Endothelial cell of umbilical vein (primary cell): ENCODE measurements at regions not wholly inside any gene's neighbourhood (a gene's known extent, or its start where the extent isn't known, plus 50 kb on each side); places are given as distances from the start of the nearest gene placed in this dataset.

Experiments used
- BruUV-seq: library from RNA; stranded (reverse); fragments of 400-500 nt; replicated peaks from 2 replicates; lab custom pipeline; 2021; lab: Mats Ljungman, UMichigan
- CTCF ChIA-PET: fragments of 300-600, 350-600 bp; sonication (Branson Sonifier 250); formaldehyde crosslinking; loops from one replicate; lab custom pipeline; 2021; ENCODE audit warnings: antibody characterized with exemption, inconsistent platforms; lab: Charles Lee
- POLR2A ChIA-PET: fragments of 300-600, 350-600 bp; sonication (Branson Sonifier 250); formaldehyde crosslinking; loops from one replicate; lab custom pipeline; 2021; ENCODE audit warnings: antibody characterized with exemption, inconsistent platforms; lab: Charles Lee
- DNase-seq: peaks from one replicate; pipeline ENCODE4 v3.0.0-alpha.2; 2011; ENCODE audit warnings: low read depth, low spot score
- FAIRE-seq: peaks from 2 replicates; lab custom pipeline; 2011; peaks lifted over from hg19 to GRCh38; lab: Jason Lieb, UNC
- H2AFZ ChIP-seq: 2 replicates; pipeline ENCODE4 v1.6.0; 2012; ENCODE audit warnings: low read depth, low read length, control low read depth, inconsistent platforms
- H3K27ac ChIP-seq: 2 replicates; pipeline ENCODE4 v1.5.1; 2011; ENCODE audit warnings: low read depth, mild to moderate bottlenecking, control low read depth, low read length, moderate library complexity; ENCODE audit not compliant: insufficient read depth
- H3K27me3 ChIP-seq, 2 experiments: 2 replicates each; pipeline versions ENCODE4 v1.6.0 to v1.6.1; 2011; ENCODE audit warnings: low read length in 2 of 2, mixed read lengths in 1 of 2; ENCODE audit not compliant: control insufficient read depth in 2 of 2, insufficient read depth in 2 of 2
- H3K36me3 ChIP-seq, 2 experiments: 2 replicates in 1 of 2; 3 replicates in 1 of 2; pipeline ENCODE4 v1.5.1; 2011; ENCODE audit warnings: low read length in 2 of 2, mild to moderate bottlenecking in 1 of 2, moderate library complexity in 1 of 2; ENCODE audit not compliant: control insufficient read depth in 2 of 2, insufficient read depth in 2 of 2; ENCODE audit errors: extremely low read depth in 1 of 2
- H3K4me1 ChIP-seq: 3 replicates; pipeline ENCODE4 v1.5.1; 2011; ENCODE audit warnings: mild to moderate bottlenecking, low read length; ENCODE audit not compliant: control insufficient read depth, insufficient read depth; ENCODE audit errors: extremely low read depth
- H3K4me2 ChIP-seq: 2 replicates; pipeline ENCODE4 v1.6.1; 2011; ENCODE audit warnings: low read length, control low read depth, mixed read lengths; ENCODE audit not compliant: insufficient read depth
- H3K4me3 ChIP-seq, 3 experiments: fragments of 200-600 bp in 1 of 3; sonication (generic), shearing (Covaris generic) in 1 of 3; replicated peaks in 1 of 3; 2 replicates each; pipeline ENCODE4 v1.5.1; 2011 to 2016; ENCODE audit warnings: control low read depth in 3 of 3, low read length in 3 of 3, mild to moderate bottlenecking in 2 of 3, inconsistent platforms in 1 of 3, low read depth in 1 of 3, moderate library complexity in 1 of 3; ENCODE audit not compliant: insufficient read depth in 1 of 3
- H3K79me2 ChIP-seq: 2 replicates; pipeline ENCODE4 v1.6.0; 2012; ENCODE audit warnings: low read length, inconsistent platforms; ENCODE audit not compliant: control insufficient read depth, insufficient read depth
- H3K9ac ChIP-seq: replicated peaks from 2 replicates; pipeline ENCODE3; 2011; ENCODE audit warnings: low read length, control low read depth; ENCODE audit not compliant: insufficient read depth; ENCODE audit errors: extremely low read depth
- H3K9me1 ChIP-seq: replicated peaks from 3 replicates; pipeline ENCODE4 v1.6.0; 2011; ENCODE audit warnings: mild to moderate bottlenecking, low read length; ENCODE audit not compliant: control insufficient read depth, insufficient read depth; ENCODE audit errors: extremely low read depth
- H3K9me3 ChIP-seq: replicated peaks from 2 replicates; pipeline ENCODE4 v1.5.1; 2012; ENCODE audit warnings: low read length, inconsistent platforms; ENCODE audit not compliant: control insufficient read depth, insufficient read depth
- H4K20me1 ChIP-seq: replicated peaks from 2 replicates; pipeline ENCODE3; 2011; ENCODE audit warnings: mild to moderate bottlenecking, low read length; ENCODE audit not compliant: control insufficient read depth, insufficient read depth; ENCODE audit errors: extremely low read depth
- CTCF ChIP-seq, 2 donors: IDR thresholded peaks; 1 replicate in 1 of 2; 2 replicates in 1 of 2; pipeline ENCODE4 v1.5.1; 2011; ENCODE audit warnings: low read length in 2 of 2, mild to moderate bottlenecking in 2 of 2, moderate library complexity in 2 of 2, control low read depth in 1 of 2, inconsistent platforms in 1 of 2, low read depth in 1 of 2; ENCODE audit not compliant: insufficient read depth in 1 of 2; ENCODE audit errors: extremely low read depth in 1 of 2
- EZH2 ChIP-seq: IDR thresholded peaks from 2 replicates; pipeline ENCODE4 v1.6.1; 2012; ENCODE audit warnings: borderline replicate concordance, low read depth, mild to moderate bottlenecking, moderate library complexity, low read length, inconsistent platforms; ENCODE audit not compliant: severe bottlenecking
- FOS ChIP-seq: IDR thresholded peaks from 2 replicates; pipeline ENCODE4 v1.6.1; 2011; ENCODE audit warnings: mild to moderate bottlenecking, low read length, moderate library complexity, borderline replicate concordance; ENCODE audit not compliant: insufficient read depth
- GATA2 ChIP-seq: IDR thresholded peaks from 2 replicates; pipeline ENCODE4 v1.7.0; 2011; ENCODE audit warnings: low read depth, mild to moderate bottlenecking, moderate library complexity, mixed read lengths, low read length; ENCODE audit not compliant: insufficient read length, insufficient read depth
- JUN ChIP-seq: IDR thresholded peaks from 2 replicates; pipeline ENCODE4 v1.6.1; 2011; ENCODE audit warnings: borderline replicate concordance, low read depth; ENCODE audit not compliant: insufficient read length, insufficient read depth
- MAX ChIP-seq: IDR thresholded peaks from 2 replicates; pipeline ENCODE4 v1.6.1; 2011; ENCODE audit not compliant: insufficient read depth, insufficient read length
- MYC ChIP-seq: IDR thresholded peaks from one replicate; pipeline ENCODE4 v1.6.1; 2011; ENCODE audit warnings: mild to moderate bottlenecking, low read depth, low read length
- POLR2A ChIP-seq: IDR thresholded peaks from 2 replicates; pipeline ENCODE4 v1.6.1; 2012; ENCODE audit warnings: low read depth, mild to moderate bottlenecking, control low read depth, low read length
- POLR2AphosphoS5 ChIP-seq: IDR thresholded peaks from 2 replicates; pipeline ENCODE4 v1.6.1; 2012; ENCODE audit warnings: low read depth, mild to moderate bottlenecking, control low read depth, low read length, moderate library complexity; ENCODE audit not compliant: insufficient read depth
- dilution Hi-C: fragments of 300-500 bp; cut with MboI; formaldehyde crosslinking; loops from one replicate; pipeline ENCODE4 v1.15.0; 2019; ENCODE audit warnings: low sequenced_read_pairs; ENCODE audit not compliant: extremely low pct_ligation_motif_present
- intact Hi-C: fragments of 100-400 bp; cut with micrococcal nuclease; formaldehyde crosslinking; loops from one replicate; pipeline ENCODE4 v1.10.0; 2022

GRCh38 chr6:147947521-147947920, 395.1 kb upstream of the SASH1 start:
- Histone ChIP-seq H4K20me1 (no peaks in the 10 kb centered on the region), H3K9ac (no peak overlapping the region), H3K27ac (no peak overlapping the region), H3K79me2 (no peaks in the 10 kb centered on the region), H3K4me1 (peaks cover 3% of the 10 kb centered on the region), H3K9me3 (no peaks in the 10 kb centered on the region), H2AFZ (no peak overlapping the region), H3K9me1 (no peaks in the 10 kb centered on the region), H3K27me3 (no peaks in the 10 kb centered on the region), H3K4me2 (no peak overlapping the region), H3K4me3 (no peak overlapping the region), H3K36me3 (no peaks in the 10 kb centered on the region)
- POLR2A ChIA-PET, result no interaction called here
- TF ChIP-seq MAX (no peak), MYC (no peak), CTCF (IDR thresholded peaks at IDR 0.05; ENCODE audit: extremely low read depth in 1 of 2, insufficient read depth in 1 of 2, low read depth in 1 of 2, low read length in 2 of 2) (no peak), EZH2 (no peak), FOS (no peak), GATA2 (no peak), POLR2AphosphoS5 (no peak), JUN (no peak), POLR2A (no peak)
- CTCF ChIA-PET, result interaction anchor here (1.1 to 1.7 kb wide), 3 partner anchors 10 to 12 kb away, joined by 3 to 4 read pairs (median 3); no protein-coding TSS in a partner anchor
- no TSS peak for BruUV-seq
- FAIRE-seq (no peak), DNase-seq (no peak)
- dilution Hi-C loops, result no loop called here
- intact Hi-C loops, result no loop called here
